IPS-18c (cell line): ENCODE measurements at regions not wholly inside any gene's neighbourhood (a gene's known extent, or its start where the extent isn't known, plus 50 kb on each side); places are given as distances from the start of the nearest gene placed in this dataset.

Source experiments
- H3K4me3 ChIP-seq: 2 replicates; pipeline ENCODE4 v1.7.0; 2013; ENCODE audit warnings: low read depth, mild to moderate bottlenecking, low read length, moderate library complexity; ENCODE audit not compliant: insufficient read depth
- H3K9me3 ChIP-seq: one replicate; pipeline ENCODE4 v1.6.1; 2013; ENCODE audit warnings: mild to moderate bottlenecking, low read length, moderate library complexity; ENCODE audit not compliant: control insufficient read depth, insufficient read depth

- Histone ChIP-seq H3K4me3 (no peak overlapping the region), H3K9me3 (no peaks in the 10 kb centered on the region)
Observed at GRCh38 chr3:159517105-159517504, 471.5 kb upstream of the IL12A start.

GRCh38 chr3:159520638-159521037 lies 468.0 kb upstream of the IL12A start:
- Histone ChIP-seq H3K9me3 (no peaks in the 10 kb centered on the region), H3K4me3 (no peak overlapping the region)

GRCh38 chr3:159522276-159522675 lies 466.4 kb upstream of the IL12A start:
- Histone ChIP-seq H3K9me3 (no peaks in the 10 kb centered on the region), H3K4me3 (no peak overlapping the region)

GRCh38 chr3:159528251-159528895 lies 460.3 kb upstream of the IL12A start:
- Histone ChIP-seq H3K9me3 (no peaks in the 10 kb centered on the region), H3K4me3 (no peak overlapping the region)

GRCh38 chr3:159532577-159532976 lies 456.1 kb upstream of the IL12A start:
- H3K4me3 ChIP-seq = no peak overlapping the region
- H3K9me3 ChIP-seq = no peaks in the 10 kb centered on the region

- no peak overlapping the region for H3K4me3 ChIP-seq
Observed at GRCh38 chr3:159534496-159534895, 454.1 kb upstream of the IL12A start.

GRCh38 chr3:159536876-159537275 lies 451.8 kb upstream of the IL12A start:
- Histone ChIP-seq H3K4me3 (no peak overlapping the region), H3K9me3 (no peaks in the 10 kb centered on the region)

More at GRCh38 chr3:159534496-159534895, 454.1 kb upstream of the IL12A start:
- H3K9me3 ChIP-seq = no peaks in the 10 kb centered on the region

- H3K4me3 ChIP-seq = no peak overlapping the region
- H3K9me3 ChIP-seq = no peaks in the 10 kb centered on the region
Observed at GRCh38 chr3:159538507-159538906, 450.1 kb upstream of the IL12A start.

GRCh38 chr3:159540882-159541495 lies 447.6 kb upstream of the IL12A start:
- H3K9me3 ChIP-seq = no peaks in the 10 kb centered on the region
- no peak overlapping the region for H3K4me3 ChIP-seq

GRCh38 chr3:159548675-159549335 lies 439.8 kb upstream of the IL12A start:
- H3K9me3 ChIP-seq = no peaks in the 10 kb centered on the region
- H3K4me3 ChIP-seq = no peak overlapping the region

- H3K9me3 ChIP-seq = no peaks in the 10 kb centered on the region
- H3K4me3 ChIP-seq = no peak overlapping the region
Observed at GRCh38 chr3:159555205-159555604, 433.4 kb upstream of the IL12A start.

- no peaks in the 10 kb centered on the region for H3K9me3 ChIP-seq
- no peak overlapping the region for H3K4me3 ChIP-seq
Observed at GRCh38 chr3:159559771-159560170, 428.9 kb upstream of the IL12A start.

GRCh38 chr3:159560214-159560979 lies 428.2 kb upstream of the IL12A start:
- H3K4me3 ChIP-seq = no peak overlapping the region
- no peaks in the 10 kb centered on the region for H3K9me3 ChIP-seq

GRCh38 chr3:159565313-159565712 lies 423.3 kb upstream of the IL12A start:
- H3K4me3 ChIP-seq = no peak overlapping the region

GRCh38 chr3:159583662-159584061 lies 405.0 kb upstream of the IL12A start:
- no peaks in the 10 kb centered on the region for H3K9me3 ChIP-seq
- no peak overlapping the region for H3K4me3 ChIP-seq

More at GRCh38 chr3:159565313-159565712, 423.3 kb upstream of the IL12A start:
- H3K9me3 ChIP-seq = no peaks in the 10 kb centered on the region

GRCh38 chr3:159584421-159584820 lies 404.2 kb upstream of the IL12A start:
- Histone ChIP-seq H3K4me3 (no peak overlapping the region), H3K9me3 (no peaks in the 10 kb centered on the region)

- no peak overlapping the region for H3K4me3 ChIP-seq
- H3K9me3 ChIP-seq = no peaks in the 10 kb centered on the region
Observed at GRCh38 chr3:159586571-159587202, 401.9 kb upstream of the IL12A start.
